ENCODE measurements at regions not wholly inside any gene's neighbourhood (a gene's known extent, or its start where the extent isn't known, plus 50 kb on each side); places are given as distances from the start of the nearest gene placed in this dataset.

- 66 to 77% methylated on average over 7 of the region's 7 CpGs for WGBS, 2 donors
- TF ChIP-seq, protein P1, sequence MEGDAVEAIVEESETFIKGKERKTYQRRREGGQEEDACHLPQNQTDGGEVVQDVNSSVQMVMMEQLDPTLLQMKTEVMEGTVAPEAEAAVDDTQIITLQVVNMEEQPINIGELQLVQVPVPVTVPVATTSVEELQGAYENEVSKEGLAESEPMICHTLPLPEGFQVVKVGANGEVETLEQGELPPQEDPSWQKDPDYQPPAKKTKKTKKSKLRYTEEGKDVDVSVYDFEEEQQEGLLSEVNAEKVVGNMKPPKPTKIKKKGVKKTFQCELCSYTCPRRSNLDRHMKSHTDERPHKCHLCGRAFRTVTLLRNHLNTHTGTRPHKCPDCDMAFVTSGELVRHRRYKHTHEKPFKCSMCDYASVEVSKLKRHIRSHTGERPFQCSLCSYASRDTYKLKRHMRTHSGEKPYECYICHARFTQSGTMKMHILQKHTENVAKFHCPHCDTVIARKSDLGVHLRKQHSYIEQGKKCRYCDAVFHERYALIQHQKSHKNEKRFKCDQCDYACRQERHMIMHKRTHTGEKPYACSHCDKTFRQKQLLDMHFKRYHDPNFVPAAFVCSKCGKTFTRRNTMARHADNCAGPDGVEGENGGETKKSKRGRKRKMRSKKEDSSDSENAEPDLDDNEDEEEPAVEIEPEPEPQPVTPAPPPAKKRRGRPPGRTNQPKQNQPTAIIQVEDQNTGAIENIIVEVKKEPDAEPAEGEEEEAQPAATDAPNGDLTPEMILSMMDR (IDR thresholded peaks at IDR 0.05), result no peak
- no peak for TF ChIP-seq POLR2A (IDR thresholded peaks at IDR 0.05)
- no peak overlapping the region for H3K4me3 ChIP-seq (ENCODE audit: low read depth, poor library complexity, severe bottlenecking)
- intact Hi-C loops (cut with DNase I; ENCODE audit: low total_unique reads), result no loop called here
- peak in 1 of 2 donors; percentile 75 for DNase-seq (ENCODE audit: low spot score in 2 of 2)
These were observed 140.2 kb downstream of the TWIST2 start for GRCh38 chr2:238988105-238988504.

DNA sequence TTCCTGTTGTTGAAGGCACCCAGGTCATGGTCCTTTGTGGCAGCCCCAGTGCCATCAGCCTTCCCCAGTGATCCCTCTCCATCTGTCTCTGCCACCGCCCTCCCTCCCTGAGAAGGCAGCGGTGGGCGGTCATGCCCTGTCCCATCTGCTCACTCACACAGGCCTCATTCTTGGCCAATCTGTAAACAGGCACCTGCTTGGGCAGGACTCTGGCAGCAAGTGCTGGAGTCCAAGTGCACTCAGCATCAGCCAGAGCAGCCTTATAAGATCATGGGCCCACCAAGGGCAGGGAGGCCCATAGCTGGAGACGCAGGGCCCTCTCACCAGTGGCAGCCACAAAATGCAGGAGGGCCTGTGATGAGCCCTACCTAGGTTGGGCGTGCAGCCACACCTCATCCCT lies 140.9 kb downstream of the TWIST2 start:
- TF ChIP-seq, protein P1 (IDR thresholded peaks at IDR 0.05), result no peak
- no peak for TF ChIP-seq POLR2A (IDR thresholded peaks at IDR 0.05)
- intact Hi-C loops (cut with DNase I; ENCODE audit: low total_unique reads), result no loop called here
- WGBS, 2 donors, result 89 to 92% methylated on average over 4 to 5 of the region's 5 CpGs
- peak in 1 of 2 donors; percentile 77 for DNase-seq (ENCODE audit: low spot score in 2 of 2)
- H3K4me3 ChIP-seq (ENCODE audit: low read depth, poor library complexity, severe bottlenecking), result no peak overlapping the region

DNA sequence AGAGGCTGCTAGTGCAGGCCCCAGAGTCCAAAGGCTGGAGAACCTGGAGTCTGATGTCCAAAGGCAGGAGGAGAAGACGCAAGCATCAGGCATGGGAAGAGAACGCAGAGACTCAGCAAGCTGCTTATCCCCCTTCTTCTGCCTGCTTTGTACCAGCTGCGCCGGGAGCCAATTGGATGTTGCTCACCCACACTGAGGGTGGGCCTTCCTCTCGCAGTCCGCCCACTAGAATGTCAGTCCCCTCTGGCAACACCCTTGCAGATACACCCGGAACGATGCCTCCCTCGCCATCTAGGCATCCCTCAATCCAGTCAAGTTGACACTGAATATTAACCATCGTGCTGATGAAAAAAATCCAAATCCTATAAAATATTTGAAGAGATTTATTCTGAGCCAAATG lies 141.6 kb downstream of the TWIST2 start:
- WGBS, 2 donors, result 89% methylated on average over 10 of the region's 10 CpGs
- DNase-seq (ENCODE audit: low spot score in 2 of 2), result peak in 1 of 2 donors; percentile 65
- no peak for TF ChIP-seq POLR2A (IDR thresholded peaks at IDR 0.05)
- TF ChIP-seq, protein P1 (IDR thresholded peaks at IDR 0.05), result no peak
- intact Hi-C loops (cut with DNase I; ENCODE audit: low total_unique reads), result no loop called here
- H3K4me3 ChIP-seq (ENCODE audit: low read depth, poor library complexity, severe bottlenecking), result no peak overlapping the region

DNA sequence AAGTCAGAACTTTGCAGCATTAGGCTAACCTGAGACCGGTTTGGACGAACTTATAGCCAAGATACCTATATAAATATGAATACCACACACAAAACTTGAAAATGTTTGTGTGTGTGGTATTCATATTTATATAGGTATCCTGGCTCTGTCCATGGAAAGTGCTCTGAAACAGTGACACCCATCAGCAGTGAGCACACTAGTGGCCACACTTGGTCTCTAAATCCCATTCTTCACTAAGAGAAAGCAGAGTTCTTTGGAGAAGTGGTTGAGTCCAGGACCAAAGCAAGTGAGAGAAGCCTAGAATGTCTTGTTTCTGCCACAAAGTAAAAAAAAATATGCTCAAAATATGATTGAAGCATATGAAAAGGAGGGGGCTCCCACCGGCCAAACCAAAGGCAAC lies 146.5 kb downstream of the TWIST2 start:
- no peak for TF ChIP-seq POLR2A (IDR thresholded peaks at IDR 0.05)
- TF ChIP-seq, protein P1 (IDR thresholded peaks at IDR 0.05), result no peak
- H3K4me3 ChIP-seq (ENCODE audit: low read depth, poor library complexity, severe bottlenecking), result no peak overlapping the region
- intact Hi-C loops (cut with DNase I; ENCODE audit: low total_unique reads), result no loop called here
- WGBS, 2 donors, result 94 to 96% methylated on average over 3 of the region's 3 CpGs
- no peak for DNase-seq (ENCODE audit: low spot score in 2 of 2)

DNA sequence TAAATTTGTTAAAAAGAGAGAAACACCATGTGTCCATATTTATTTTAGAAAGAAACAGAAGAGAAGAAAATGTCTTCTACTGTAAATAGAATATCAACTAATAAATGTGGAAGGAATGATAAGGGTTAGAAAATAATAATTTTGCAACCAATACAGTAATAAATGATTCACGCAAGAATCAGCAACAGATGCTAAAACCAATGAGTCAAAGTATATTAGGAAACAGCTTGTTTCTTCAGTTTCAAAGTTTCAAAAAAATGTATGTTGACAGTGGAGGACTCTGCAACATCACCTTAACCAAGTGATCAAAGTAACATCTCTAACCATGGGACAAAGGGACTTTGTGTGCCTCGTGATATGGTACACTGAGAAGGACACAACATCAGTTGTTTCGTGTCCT lies 147.0 kb downstream of the TWIST2 start:
- intact Hi-C loops (cut with DNase I; ENCODE audit: low total_unique reads), result no loop called here
- no peak for TF ChIP-seq POLR2A (IDR thresholded peaks at IDR 0.05)
- TF ChIP-seq, protein P1 (IDR thresholded peaks at IDR 0.05), result no peak
- no peak overlapping the region for H3K4me3 ChIP-seq (ENCODE audit: low read depth, poor library complexity, severe bottlenecking)
- 68 to 82% methylated on average over 3 of the region's 3 CpGs for WGBS, 2 donors
- no peak for DNase-seq (ENCODE audit: low spot score in 2 of 2)

DNA sequence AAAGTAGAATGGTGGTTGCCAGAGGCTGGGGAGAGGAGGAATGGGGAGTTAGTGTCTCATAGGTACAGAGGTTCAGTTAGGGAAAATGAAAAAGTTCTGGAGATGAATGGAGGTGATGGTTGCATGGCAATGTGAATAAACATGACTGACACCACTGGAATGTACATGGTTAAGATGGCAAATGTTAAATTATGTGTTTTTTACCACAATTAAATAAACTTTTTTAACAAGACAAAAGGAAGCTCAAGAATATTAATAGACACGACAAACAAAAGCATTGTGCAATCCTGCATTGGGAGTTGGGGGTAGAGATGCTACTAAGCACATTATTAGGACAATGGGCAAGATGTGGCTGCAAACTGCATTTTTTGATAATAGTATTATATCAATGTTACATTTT lies 147.7 kb downstream of the TWIST2 start:
- no peak overlapping the region for H3K4me3 ChIP-seq (ENCODE audit: low read depth, poor library complexity, severe bottlenecking)
- DNase-seq (ENCODE audit: low spot score in 2 of 2), result no peak
- intact Hi-C loops (cut with DNase I; ENCODE audit: low total_unique reads), result no loop called here
- TF ChIP-seq POLR2A (IDR thresholded peaks at IDR 0.05), result no peak
- TF ChIP-seq, protein P1 (IDR thresholded peaks at IDR 0.05), result no peak
- 74 to 80% methylated on average over 1 of the region's 1 CpG for WGBS, 2 donors
